ENCODE measurements at regions not wholly inside any gene's neighbourhood (a gene's known extent, or its start where the extent isn't known, plus 50 kb on each side); places are given as distances from the start of the nearest gene placed in this dataset.
"Not testable (repeated sequence)": the region's sequence is repeated elsewhere in the genome, so short reads cannot be mapped to it uniquely, and the experiment has no call there.

GRCh38 chr11:87660926-87661660 lies 514.1 kb downstream of the RAB38 start:
- in situ Hi-C loops (cut with MboI; ENCODE audit: low sequenced_read_pairs), result no loop called here

GRCh38 chr11:87659807-87660206 lies 515.4 kb downstream of the RAB38 start:
- in situ Hi-C loops (cut with MboI; ENCODE audit: low sequenced_read_pairs), result no loop called here

GRCh38 chr11:87645626-87646025 lies 529.6 kb downstream of the RAB38 start:
- in situ Hi-C loops (cut with MboI; ENCODE audit: low sequenced_read_pairs), result no loop called here

GRCh38 chr11:87639753-87640364 lies 535.4 kb downstream of the RAB38 start:
- in situ Hi-C loops (cut with MboI; ENCODE audit: low sequenced_read_pairs), result no loop called here

- in situ Hi-C loops (cut with MboI; ENCODE audit: low sequenced_read_pairs), result no loop called here
These were observed 540.2 kb downstream of the RAB38 start for GRCh38 chr11:87635001-87635400.

GRCh38 chr11:87634331-87634730 lies 540.9 kb downstream of the RAB38 start:
- in situ Hi-C loops (cut with MboI; ENCODE audit: low sequenced_read_pairs), result no loop called here

GRCh38 chr11:87628957-87629356 lies 546.3 kb downstream of the RAB38 start:
- in situ Hi-C loops (cut with MboI; ENCODE audit: low sequenced_read_pairs), result no loop called here

GRCh38 chr11:87628026-87628580 lies 547.1 kb downstream of the RAB38 start:
- in situ Hi-C loops (cut with MboI; ENCODE audit: low sequenced_read_pairs), result no loop called here

- in situ Hi-C loops (cut with MboI; ENCODE audit: low sequenced_read_pairs), result not testable (repeated sequence)
These were observed 551.5 kb downstream of the RAB38 start for GRCh38 chr11:87623531-87624365.

GRCh38 chr11:87616511-87616910 lies 558.7 kb downstream of the RAB38 start:
- in situ Hi-C loops (cut with MboI; ENCODE audit: low sequenced_read_pairs), result no loop called here

- in situ Hi-C loops (cut with MboI; ENCODE audit: low sequenced_read_pairs), result no loop called here
These were observed 566.6 kb downstream of the TMEM135 start for GRCh38 chr11:87604350-87604749.

GRCh38 chr11:87603887-87604286 lies 566.2 kb downstream of the TMEM135 start:
- in situ Hi-C loops (cut with MboI; ENCODE audit: low sequenced_read_pairs), result no loop called here

GRCh38 chr11:87602776-87603175 lies 565.0 kb downstream of the TMEM135 start:
- in situ Hi-C loops (cut with MboI; ENCODE audit: low sequenced_read_pairs), result no loop called here

GRCh38 chr11:87600938-87601337 lies 563.2 kb downstream of the TMEM135 start:
- in situ Hi-C loops (cut with MboI; ENCODE audit: low sequenced_read_pairs), result no loop called here

- in situ Hi-C loops (cut with MboI; ENCODE audit: low sequenced_read_pairs), result no loop called here
These were observed 560.0 kb downstream of the TMEM135 start for GRCh38 chr11:87597725-87598124.

GRCh38 chr11:87596176-87596575 lies 558.4 kb downstream of the TMEM135 start:
- in situ Hi-C loops (cut with MboI; ENCODE audit: low sequenced_read_pairs), result no loop called here

GRCh38 chr11:87589082-87589481 lies 551.3 kb downstream of the TMEM135 start:
- in situ Hi-C loops (cut with MboI; ENCODE audit: low sequenced_read_pairs), result no loop called here

GRCh38 chr11:87585613-87586012 lies 547.9 kb downstream of the TMEM135 start:
- in situ Hi-C loops (cut with MboI; ENCODE audit: low sequenced_read_pairs), result not testable (repeated sequence)

- in situ Hi-C loops (cut with MboI; ENCODE audit: low sequenced_read_pairs), result no loop called here
These were observed 546.2 kb downstream of the TMEM135 start for GRCh38 chr11:87583931-87584330.

GRCh38 chr11:87575088-87575487 lies 537.4 kb downstream of the TMEM135 start:
- in situ Hi-C loops (cut with MboI; ENCODE audit: low sequenced_read_pairs), result no loop called here

GRCh38 chr11:87574193-87574592 lies 536.5 kb downstream of the TMEM135 start:
- in situ Hi-C loops (cut with MboI; ENCODE audit: low sequenced_read_pairs), result no loop called here

Data from HL-60/S4 (cell line).